ENCODE measurements at regions not wholly inside any gene's neighbourhood (a gene's known extent, or its start where the extent isn't known, plus 50 kb on each side); places are given as distances from the start of the nearest gene placed in this dataset.

GRCh38 chr6:165891320-165891719, 228.3 kb upstream of the PDE10A start:
- Histone ChIP-seq H3K27me3 (peaks cover 6% of the 10 kb centered on the region), H3K4me3 (no peak overlapping the region)
- no peak for TF ChIP-seq CTCF (IDR thresholded peaks at IDR 0.05; ENCODE audit: poor library complexity)
- no peak for TF ChIP-seq EZH2 (IDR thresholded peaks at IDR 0.05; ENCODE audit: borderline replicate concordance)
- no peak for TF ChIP-seq EZH2phosphoT487 (IDR thresholded peaks at IDR 0.05; ENCODE audit: low read depth, severe bottlenecking, unreplicated experiment)

GRCh38 chr6:165890404-165890735, 227.3 kb upstream of the PDE10A start:
- no peaks in the 10 kb centered on the region for H4K20me1 ChIP-seq (ENCODE audit: insufficient read depth, poor library complexity, severe bottlenecking)
- H3K27ac ChIP-seq = no peak overlapping the region
- H3K4me2 ChIP-seq = no peak overlapping the region
- no peaks in the 10 kb centered on the region for H3K79me2 ChIP-seq
- no peak overlapping the region for H3K4me3 ChIP-seq
- no peak for DNase-seq (ENCODE audit: low spot score)
- H3K9me3 ChIP-seq (ENCODE audit: low read depth) = no peaks in the 10 kb centered on the region
- H3K27me3 ChIP-seq = peaks cover 6% of the 10 kb centered on the region
- no peaks in the 10 kb centered on the region for H3K4me1 ChIP-seq (ENCODE audit: insufficient read depth)
- no peak overlapping the region for H2AFZ ChIP-seq
- no peak for TF ChIP-seq EZH2phosphoT487 (IDR thresholded peaks at IDR 0.05; ENCODE audit: low read depth, severe bottlenecking, unreplicated experiment)
- no peak for TF ChIP-seq EZH2 (IDR thresholded peaks at IDR 0.05; ENCODE audit: borderline replicate concordance)
- no peak for TF ChIP-seq CTCF (IDR thresholded peaks at IDR 0.05; ENCODE audit: poor library complexity)
- no peaks in the 10 kb centered on the region for H3K36me3 ChIP-seq (replicated peaks; ENCODE audit: insufficient read depth, low read depth)
- 42% methylated on average over 9 of the region's 9 CpGs for WGBS (ENCODE audit: low lambda C conversion rate, missing lambda C conversion rate)
- no peaks in the 10 kb centered on the region for H3K9me2 ChIP-seq (replicated peaks; ENCODE audit: insufficient read depth)

More at GRCh38 chr6:165891320-165891719, 228.3 kb upstream of the PDE10A start:
- H3K4me2 ChIP-seq = no peak overlapping the region
- no peaks in the 10 kb centered on the region for H3K9me3 ChIP-seq (ENCODE audit: low read depth)
- no peak for DNase-seq (ENCODE audit: low spot score)
- no peak overlapping the region for H3K27ac ChIP-seq
- 81% methylated on average over 5 of the region's 5 CpGs for WGBS (ENCODE audit: low lambda C conversion rate, missing lambda C conversion rate)
- H3K36me3 ChIP-seq (replicated peaks; ENCODE audit: insufficient read depth, low read depth) = no peaks in the 10 kb centered on the region
- no peaks in the 10 kb centered on the region for H3K9me2 ChIP-seq (replicated peaks; ENCODE audit: insufficient read depth)
- no peak overlapping the region for H2AFZ ChIP-seq
- no peaks in the 10 kb centered on the region for H3K4me1 ChIP-seq (ENCODE audit: insufficient read depth)
- H4K20me1 ChIP-seq (ENCODE audit: insufficient read depth, poor library complexity, severe bottlenecking) = no peaks in the 10 kb centered on the region
- H3K79me2 ChIP-seq = no peaks in the 10 kb centered on the region

GRCh38 chr6:165889636-165890403, 226.8 kb upstream of the PDE10A start:
- TF ChIP-seq EZH2phosphoT487 (IDR thresholded peaks at IDR 0.05; ENCODE audit: low read depth, severe bottlenecking, unreplicated experiment) = no peak
- no peak for TF ChIP-seq EZH2 (IDR thresholded peaks at IDR 0.05; ENCODE audit: borderline replicate concordance)
- peak; percentile 80 for TF ChIP-seq CTCF (IDR thresholded peaks at IDR 0.05; ENCODE audit: poor library complexity)
- Histone ChIP-seq H3K27ac (no peak overlapping the region), H2AFZ (no peak overlapping the region), H4K20me1 (ENCODE audit: insufficient read depth, poor library complexity, severe bottlenecking) (no peaks in the 10 kb centered on the region), H3K79me2 (no peaks in the 10 kb centered on the region), H3K9me3 (ENCODE audit: low read depth) (no peaks in the 10 kb centered on the region), H3K4me2 (no peak overlapping the region), H3K4me3 (no peak overlapping the region), H3K9me2 (replicated peaks; ENCODE audit: insufficient read depth) (no peaks in the 10 kb centered on the region), H3K36me3 (replicated peaks; ENCODE audit: insufficient read depth, low read depth) (no peaks in the 10 kb centered on the region), H3K4me1 (ENCODE audit: insufficient read depth) (no peaks in the 10 kb centered on the region), H3K27me3 (peaks cover 6% of the 10 kb centered on the region)
- DNase-seq (ENCODE audit: low spot score) = peak; percentile 67
- WGBS (ENCODE audit: low lambda C conversion rate, missing lambda C conversion rate) = 22% methylated on average over 6 of the region's 7 CpGs

Measured in hepatocyte (in vitro differentiated cells).